Natural killer cell treated with Interleukin-12 subunit alpha and Interleukin-12 subunit beta and Interleukin-15 and Interleukin-18, amount 100 ng/mL, for 72 hours (primary cell): ENCODE measurements at regions not wholly inside any gene's neighbourhood (a gene's known extent, or its start where the extent isn't known, plus 50 kb on each side); places are given as distances from the start of the nearest gene placed in this dataset.
"Not testable (repeated sequence)": the region's sequence is repeated elsewhere in the genome, so short reads cannot be mapped to it uniquely, and the experiment has no call there.

Experiments
- ATAC-seq, 2 donors: fragments of 150-1000 bp; cut with Tn5 transposase in 1 of 2; sonication (Bioruptor Pico), chemical (Tn5 transposase) in 1 of 2; 2 replicates each; pipeline ENCODE4 v1.10.0; 2021
- DNase-seq: peaks from one replicate; pipeline ENCODE4 v3.0.0; 2022; ENCODE audit warnings: low spot score
- H3K27ac Mint-ChIP-seq, 2 donors: 1 replicate in 1 of 2; 2 replicates in 1 of 2; pipeline ENCODE4 v1.8.0; 2022; ENCODE audit warnings: mixed read lengths in 2 of 2, mild to moderate bottlenecking in 1 of 2, moderate library complexity in 1 of 2
- H3K27me3 Mint-ChIP-seq, 2 donors: 1 replicate in 1 of 2; 2 replicates in 1 of 2; pipeline ENCODE4 v1.8.0; 2022; ENCODE audit warnings: mixed read lengths in 2 of 2
- H3K36me3 Mint-ChIP-seq: one replicate; pipeline ENCODE4 v1.8.0; 2022; ENCODE audit warnings: mixed read lengths
- H3K4me1 Mint-ChIP-seq, 2 donors: 1 replicate in 1 of 2; 2 replicates in 1 of 2; pipeline ENCODE4 v1.8.0; 2022; ENCODE audit warnings: low read depth in 2 of 2, mixed read lengths in 2 of 2, mild to moderate bottlenecking in 1 of 2
- H3K4me3 Mint-ChIP-seq: one replicate; pipeline ENCODE4 v1.8.0; 2022; ENCODE audit warnings: mixed read lengths
- H3K9me3 Mint-ChIP-seq: 2 replicates; pipeline ENCODE4 v1.8.0; 2022; ENCODE audit warnings: mixed read lengths

GRCh38 chr17:20925091-20925490 is 117.7 kb downstream of the USP22 start:
- peaks cover 11 to 22% of the 10 kb centered on the region in 2 donors for H3K27me3 Mint-ChIP-seq
- DNase-seq, result no peak

GRCh38 chr17:20925954-20926353 is 116.9 kb downstream of the USP22 start:
- H3K4me1 Mint-ChIP-seq, result no peaks in the 10 kb centered on the region
- H3K9me3 Mint-ChIP-seq, result no peaks in the 10 kb centered on the region
- peaks cover 8 to 19% of the 10 kb centered on the region in 2 donors for H3K27me3 Mint-ChIP-seq
- H3K4me3 Mint-ChIP-seq, result no peak overlapping the region
- H3K36me3 Mint-ChIP-seq, result no peaks in the 10 kb centered on the region
- ATAC-seq (no peak), DNase-seq (no peak)
- H3K27ac Mint-ChIP-seq, result no peak overlapping the region

More at GRCh38 chr17:20925091-20925490, 117.7 kb downstream of the USP22 start:
- Mint-ChIP-seq H3K27ac (no peak overlapping the region), H3K36me3 (no peaks in the 10 kb centered on the region), H3K4me1 (no peaks in the 10 kb centered on the region), H3K4me3 (no peak overlapping the region), H3K9me3 (no peaks in the 10 kb centered on the region)
- no peak for ATAC-seq

GRCh38 chr17:20926532-20926931 is 116.3 kb downstream of the USP22 start:
- H3K27ac Mint-ChIP-seq, result no peak overlapping the region
- no peak overlapping the region for H3K4me3 Mint-ChIP-seq
- ATAC-seq, result no peak
- no peak for DNase-seq
- no peaks in the 10 kb centered on the region for H3K4me1 Mint-ChIP-seq
- no peaks in the 10 kb centered on the region for H3K36me3 Mint-ChIP-seq
- peaks cover 6 to 16% of the 10 kb centered on the region in 2 donors for H3K27me3 Mint-ChIP-seq
- no peaks in the 10 kb centered on the region for H3K9me3 Mint-ChIP-seq

- H3K36me3 Mint-ChIP-seq, result no peaks in the 10 kb centered on the region
- peaks cover 2 to 16% of the 10 kb centered on the region in 2 donors for H3K27me3 Mint-ChIP-seq
- no peak for ATAC-seq
- no peaks in the 10 kb centered on the region for H3K9me3 Mint-ChIP-seq
- no peaks in the 10 kb centered on the region for H3K4me1 Mint-ChIP-seq
- H3K27ac Mint-ChIP-seq, result no peak overlapping the region
- no peak for DNase-seq
- H3K4me3 Mint-ChIP-seq, result no peak overlapping the region
Observed at GRCh38 chr17:20927308-20927977, 115.4 kb downstream of the USP22 start.

GRCh38 chr17:20929334-20929733 is 113.5 kb downstream of the USP22 start:
- Mint-ChIP-seq H3K27me3 (peaks cover 2 to 16% of the 10 kb centered on the region in 2 donors), H3K4me1 (no peaks in the 10 kb centered on the region), H3K9me3 (no peaks in the 10 kb centered on the region), H3K36me3 (no peaks in the 10 kb centered on the region), H3K27ac (no peak overlapping the region), H3K4me3 (no peak overlapping the region)
- no peak for DNase-seq
- no peak for ATAC-seq

GRCh38 chr17:20930081-20930760 is 112.6 kb downstream of the USP22 start:
- DNase-seq (no peak), ATAC-seq (no peak)
- H3K36me3 Mint-ChIP-seq, result no peaks in the 10 kb centered on the region
- H3K27me3 Mint-ChIP-seq, result peaks cover 2 to 16% of the 10 kb centered on the region in 2 donors
- H3K9me3 Mint-ChIP-seq, result no peaks in the 10 kb centered on the region
- no peaks in the 10 kb centered on the region for H3K4me1 Mint-ChIP-seq
- no peak overlapping the region for H3K27ac Mint-ChIP-seq
- no peak overlapping the region for H3K4me3 Mint-ChIP-seq

GRCh38 chr17:20933040-20933439 is 109.8 kb downstream of the USP22 start:
- DNase-seq, H3K9me3 Mint-ChIP-seq, ATAC-seq, H3K36me3 Mint-ChIP-seq, H3K4me1 Mint-ChIP-seq, H3K4me3 Mint-ChIP-seq: not testable (repeated sequence)
- H3K27ac Mint-ChIP-seq, result peak overlapping the region in 1 of 2 donors; percentile 30
- H3K27me3 Mint-ChIP-seq, result peaks cover 6 to 19% of the 10 kb centered on the region in 2 donors

GRCh38 chr17:20934288-20934687 is 108.5 kb downstream of the USP22 start:
- Mint-ChIP-seq H3K27me3 (peaks cover 3 to 6% of the 10 kb centered on the region in 2 donors), H3K4me1 (no peaks in the 10 kb centered on the region), H3K9me3 (no peaks in the 10 kb centered on the region), H3K36me3 (no peaks in the 10 kb centered on the region), H3K27ac (no peak overlapping the region), H3K4me3 (no peak overlapping the region)
- ATAC-seq, result no peak
- DNase-seq, result no peak

GRCh38 chr17:20935740-20936139 is 107.1 kb downstream of the USP22 start:
- ATAC-seq (no peak), DNase-seq (no peak)
- H3K36me3 Mint-ChIP-seq, result no peaks in the 10 kb centered on the region
- peaks cover 3 to 5% of the 10 kb centered on the region in 2 donors for H3K27me3 Mint-ChIP-seq
- no peak overlapping the region for H3K27ac Mint-ChIP-seq
- H3K4me3 Mint-ChIP-seq, result no peak overlapping the region
- H3K4me1 Mint-ChIP-seq, result no peaks in the 10 kb centered on the region
- no peaks in the 10 kb centered on the region for H3K9me3 Mint-ChIP-seq

- DNase-seq (no peak), ATAC-seq (no peak)
- peaks cover 3 to 5% of the 10 kb centered on the region in 2 donors for H3K27me3 Mint-ChIP-seq
- H3K4me1 Mint-ChIP-seq, result no peaks in the 10 kb centered on the region
- no peaks in the 10 kb centered on the region for H3K36me3 Mint-ChIP-seq
- H3K9me3 Mint-ChIP-seq, result no peaks in the 10 kb centered on the region
- H3K4me3 Mint-ChIP-seq, result no peak overlapping the region
- H3K27ac Mint-ChIP-seq, result no peak overlapping the region
Observed at GRCh38 chr17:20938244-20938643, 104.6 kb downstream of the USP22 start.

GRCh38 chr17:20938988-20939615 is 103.7 kb downstream of the USP22 start:
- H3K4me3 Mint-ChIP-seq, result no peak overlapping the region
- DNase-seq (no peak), ATAC-seq (no peak)
- H3K4me1 Mint-ChIP-seq, result no peaks in the 10 kb centered on the region
- H3K27me3 Mint-ChIP-seq, result peaks cover 3 to 5% of the 10 kb centered on the region in 2 donors
- H3K27ac Mint-ChIP-seq, result no peak overlapping the region
- H3K9me3 Mint-ChIP-seq, result no peaks in the 10 kb centered on the region
- H3K36me3 Mint-ChIP-seq, result no peaks in the 10 kb centered on the region

GRCh38 chr17:20941872-20942271 is 100.9 kb downstream of the USP22 start:
- DNase-seq, result no peak
- H3K4me1 Mint-ChIP-seq, result no peaks in the 10 kb centered on the region

GRCh38 chr17:20944014-20944865 is 98.6 kb downstream of the USP22 start:
- H3K4me3 Mint-ChIP-seq, result no peak overlapping the region
- no peaks in the 10 kb centered on the region for H3K36me3 Mint-ChIP-seq
- DNase-seq, result no peak
- H3K9me3 Mint-ChIP-seq, result no peaks in the 10 kb centered on the region
- no peak overlapping the region for H3K27ac Mint-ChIP-seq
- ATAC-seq, result no peak
- H3K4me1 Mint-ChIP-seq, result no peaks in the 10 kb centered on the region
- H3K27me3 Mint-ChIP-seq, result peaks cover 9 to 16% of the 10 kb centered on the region in 2 donors

More at GRCh38 chr17:20941872-20942271, 100.9 kb downstream of the USP22 start:
- peaks cover 6 to 8% of the 10 kb centered on the region in 2 donors for H3K27me3 Mint-ChIP-seq
- no peaks in the 10 kb centered on the region for H3K9me3 Mint-ChIP-seq
- H3K4me3 Mint-ChIP-seq, result no peak overlapping the region
- no peak overlapping the region for H3K27ac Mint-ChIP-seq
- no peaks in the 10 kb centered on the region for H3K36me3 Mint-ChIP-seq
- ATAC-seq, result no peak
